GDM1 (cell line): ENCODE measurements at regions not wholly inside any gene's neighbourhood (a gene's known extent, or its start where the extent isn't known, plus 50 kb on each side); places are given as distances from the start of the nearest gene placed in this dataset.

ENCODE experiments used
- DNase-seq: peaks from one replicate; lab custom pipeline; 2025; lab: John Stamatoyannopoulos, UW

GRCh38 chr1:67614511-67614934 lies 70.5 kb upstream of the GADD45A start:
- no peak for DNase-seq

GRCh38 chr1:67615886-67616285 lies 69.1 kb upstream of the GADD45A start:
- no peak for DNase-seq

- DNase-seq, result no peak
Observed at GRCh38 chr1:67616394-67616985, 68.5 kb upstream of the GADD45A start.

GRCh38 chr1:67618285-67619018 lies 66.5 kb upstream of the GADD45A start:
- DNase-seq, result no peak

- no peak for DNase-seq
Observed at GRCh38 chr1:67619080-67619479, 65.9 kb upstream of the GADD45A start.

GRCh38 chr1:67623906-67624305 lies 61.1 kb upstream of the GADD45A start:
- no peak for DNase-seq

- no peak for DNase-seq
Observed at GRCh38 chr1:67624680-67625079, 60.3 kb upstream of the GADD45A start.

- DNase-seq, result no peak
Observed at GRCh38 chr1:67626090-67626860, 58.7 kb upstream of the GADD45A start.

GRCh38 chr1:67626861-67627235 lies 58.2 kb upstream of the GADD45A start:
- no peak for DNase-seq

- DNase-seq, result no peak
Observed at GRCh38 chr1:67627336-67627735, 57.7 kb upstream of the GADD45A start.

- no peak for DNase-seq
Observed at GRCh38 chr1:67627906-67628305, 57.1 kb upstream of the GADD45A start.

GRCh38 chr1:67629370-67630075 lies 55.5 kb upstream of the GADD45A start:
- DNase-seq, result no peak

GRCh38 chr1:67630438-67631045 lies 54.5 kb upstream of the GADD45A start:
- no peak for DNase-seq

- peak; percentile 53 for DNase-seq
Observed at GRCh38 chr1:67632356-67632755, 52.6 kb upstream of the GADD45A start.

GRCh38 chr1:67632811-67633655 lies 52.0 kb upstream of the GADD45A start:
- no peak for DNase-seq

GRCh38 chr1:67634396-67634935 lies 50.5 kb upstream of the GADD45A start:
- DNase-seq, result no peak

GRCh38 chr1:67635055-67635809 lies 49.8 kb upstream of the GADD45A start:
- peak; percentile 57 for DNase-seq
